Spleen (tissue), 11 donors: ENCODE measurements at regions not wholly inside any gene's neighbourhood (a gene's known extent, or its start where the extent isn't known, plus 50 kb on each side); places are given as distances from the start of the nearest gene placed in this dataset.

Source experiments
- DNase-seq: peaks from one replicate; pipeline ENCODE4 v3.0.0-alpha.2; 2020
- H3K27ac ChIP-seq, 8 donors: fragments of 200-600 bp; sonication (generic) in 7 of 8; 1 replicate in 4 of 8; 2 replicates in 4 of 8; pipeline versions ENCODE4 v1.5.0 to v1.8.0; 2016 to 2021; ENCODE audit warnings: inconsistent platforms in 4 of 8, mild to moderate bottlenecking in 4 of 8, moderate library complexity in 1 of 8
- H3K27me3 ChIP-seq, 7 donors: fragments of 200-600 bp; sonication (generic) in 6 of 7; replicated peaks in 1 of 7; 1 replicate in 4 of 7; 2 replicates in 3 of 7; pipeline versions ENCODE4 v1.5.0 to v1.8.0; 2016 to 2021; ENCODE audit warnings: inconsistent platforms in 3 of 7, mild to moderate bottlenecking in 1 of 7
- H3K36me3 ChIP-seq, 6 donors: fragments of 200-600 bp; sonication (generic) in 5 of 6; 1 replicate in 4 of 6; 2 replicates in 2 of 6; pipeline versions ENCODE4 v1.5.0 to v1.8.0; 2016 to 2021; ENCODE audit warnings: inconsistent platforms in 2 of 6
- H3K4me1 ChIP-seq, 6 donors: fragments of 200-600 bp; sonication (generic) in 5 of 6; 1 replicate in 3 of 6; 2 replicates in 3 of 6; pipeline versions ENCODE4 v1.5.0 to v1.8.0; 2016 to 2021; ENCODE audit warnings: inconsistent platforms in 3 of 6
- H3K4me3 ChIP-seq, 8 donors: fragments of 200-600 bp; sonication (generic) in 7 of 8; 1 replicate in 4 of 8; 2 replicates in 4 of 8; pipeline versions ENCODE4 v1.5.0 to v1.8.0; 2016 to 2021; ENCODE audit warnings: inconsistent platforms in 4 of 8, mild to moderate bottlenecking in 4 of 8, moderate library complexity in 2 of 8
- H3K9me3 ChIP-seq, 8 donors: fragments of 200-600 bp; sonication (generic) in 7 of 8; 1 replicate in 4 of 8; 2 replicates in 4 of 8; pipeline versions ENCODE4 v1.5.0 to v1.8.0; 2016 to 2021; ENCODE audit warnings: inconsistent platforms in 4 of 8
- POLR2A ChIP-seq, 3 donors: fragments of 450-650 bp; IDR thresholded peaks; one replicate each; pipeline ENCODE4 v1.5.1; 2017; ENCODE audit warnings: antibody characterized with exemption in 3 of 3, mild to moderate bottlenecking in 1 of 3
- POLR2AphosphoS5 ChIP-seq, 3 donors: sonication (generic); formaldehyde crosslinking; IDR thresholded peaks; one replicate each; pipeline ENCODE4 v1.5.1; 2017; ENCODE audit warnings: antibody characterized with exemption in 3 of 3
- WGBS, 5 donors: extraction: QIAGEN DNeasy Blood & Tissue Kit in 3 of 5; methylation state at CpG; one replicate each; pipeline versions ENCODE4 v1.1.5 to v1.1.7; 2013 to 2018; 5-methylcytosine and 5-hydroxymethylcytosine counted together
- intact Hi-C: fragments of 100-400 bp; cut with DNase I; formaldehyde crosslinking; loops from one replicate; pipeline ENCODE4 v1.15.0; 2023; ENCODE audit warnings: low total_unique reads
- TF ChIP-seq, protein P1 (sequence below), 11 experiments: fragments of 200-600 bp in 7 of 11; fragments of 450-650 bp in 4 of 11; sonication (generic) in 4 of 11; IDR thresholded peaks in 8 of 11; conservative IDR thresholded peaks in 3 of 11; 1 replicate in 7 of 11; 2 replicates in 4 of 11; pipeline versions ENCODE4 v1.4.0 to v1.8.0; 2016 to 2021; ENCODE audit warnings: antibody characterized with exemption in 11 of 11, inconsistent platforms in 4 of 11, mild to moderate bottlenecking in 1 of 11
- donor health status: healthy with polysubstance abuse.
- donor health status: DM: no; HTN: no; CAD: no; lungs with moderate emphysema.
- donor health status: DM: no; HTN: no; CAD: no.
- donor health status: Bipolar disorder and iron deficiency.
- donor health status: healthy.
- donor health status: DM: no; HTN: no; CAD: no.
- donor health status: DM: yes; HTN: yes; CAD: no.

DNA sequence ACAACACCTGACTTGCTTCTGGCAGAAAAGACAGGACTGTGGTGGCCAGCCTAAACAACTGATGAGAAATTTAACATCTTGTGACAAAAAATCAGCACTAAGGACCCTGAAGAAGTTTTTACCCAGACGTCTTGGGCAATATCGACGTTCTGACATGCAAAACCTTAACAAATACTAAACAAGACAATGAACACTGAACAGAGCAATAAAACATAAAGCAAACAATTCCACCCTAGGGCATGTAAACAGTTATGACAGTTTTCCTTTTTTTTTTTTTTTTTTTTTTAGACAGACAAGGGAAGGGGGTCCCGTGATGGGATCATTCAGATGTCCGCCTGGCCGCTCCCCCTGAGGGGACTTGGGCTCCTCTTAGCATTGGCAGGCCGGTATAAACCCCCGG lies 738.0 kb downstream of the SI start:
- WGBS, 5 donors = 87 to 95% (median 92%) methylated on average over 7 to 8 of the region's 8 CpGs
- H3K9me3 ChIP-seq = peaks cover 0 to 21% (median 0%) of the 10 kb centered on the region in 8 donors
- no peaks in the 10 kb centered on the region for H3K4me1 ChIP-seq
- no peaks in the 10 kb centered on the region for H3K36me3 ChIP-seq
- intact Hi-C loops = no loop called here
- H3K27me3 ChIP-seq = no peaks in the 10 kb centered on the region
- DNase-seq = no peak
- no peak overlapping the region for H3K4me3 ChIP-seq
- TF ChIP-seq POLR2A (IDR thresholded peaks at IDR 0.05) (no peak), POLR2AphosphoS5 (IDR thresholded peaks at IDR 0.05) (no peak)
- TF ChIP-seq, protein P1, sequence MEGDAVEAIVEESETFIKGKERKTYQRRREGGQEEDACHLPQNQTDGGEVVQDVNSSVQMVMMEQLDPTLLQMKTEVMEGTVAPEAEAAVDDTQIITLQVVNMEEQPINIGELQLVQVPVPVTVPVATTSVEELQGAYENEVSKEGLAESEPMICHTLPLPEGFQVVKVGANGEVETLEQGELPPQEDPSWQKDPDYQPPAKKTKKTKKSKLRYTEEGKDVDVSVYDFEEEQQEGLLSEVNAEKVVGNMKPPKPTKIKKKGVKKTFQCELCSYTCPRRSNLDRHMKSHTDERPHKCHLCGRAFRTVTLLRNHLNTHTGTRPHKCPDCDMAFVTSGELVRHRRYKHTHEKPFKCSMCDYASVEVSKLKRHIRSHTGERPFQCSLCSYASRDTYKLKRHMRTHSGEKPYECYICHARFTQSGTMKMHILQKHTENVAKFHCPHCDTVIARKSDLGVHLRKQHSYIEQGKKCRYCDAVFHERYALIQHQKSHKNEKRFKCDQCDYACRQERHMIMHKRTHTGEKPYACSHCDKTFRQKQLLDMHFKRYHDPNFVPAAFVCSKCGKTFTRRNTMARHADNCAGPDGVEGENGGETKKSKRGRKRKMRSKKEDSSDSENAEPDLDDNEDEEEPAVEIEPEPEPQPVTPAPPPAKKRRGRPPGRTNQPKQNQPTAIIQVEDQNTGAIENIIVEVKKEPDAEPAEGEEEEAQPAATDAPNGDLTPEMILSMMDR (IDR thresholded peaks at IDR 0.05 in 8 of 11, conservative IDR thresholded peaks at IDR 0.05 in 3 of 11) = no peak
- H3K27ac ChIP-seq = no peak overlapping the region

DNA sequence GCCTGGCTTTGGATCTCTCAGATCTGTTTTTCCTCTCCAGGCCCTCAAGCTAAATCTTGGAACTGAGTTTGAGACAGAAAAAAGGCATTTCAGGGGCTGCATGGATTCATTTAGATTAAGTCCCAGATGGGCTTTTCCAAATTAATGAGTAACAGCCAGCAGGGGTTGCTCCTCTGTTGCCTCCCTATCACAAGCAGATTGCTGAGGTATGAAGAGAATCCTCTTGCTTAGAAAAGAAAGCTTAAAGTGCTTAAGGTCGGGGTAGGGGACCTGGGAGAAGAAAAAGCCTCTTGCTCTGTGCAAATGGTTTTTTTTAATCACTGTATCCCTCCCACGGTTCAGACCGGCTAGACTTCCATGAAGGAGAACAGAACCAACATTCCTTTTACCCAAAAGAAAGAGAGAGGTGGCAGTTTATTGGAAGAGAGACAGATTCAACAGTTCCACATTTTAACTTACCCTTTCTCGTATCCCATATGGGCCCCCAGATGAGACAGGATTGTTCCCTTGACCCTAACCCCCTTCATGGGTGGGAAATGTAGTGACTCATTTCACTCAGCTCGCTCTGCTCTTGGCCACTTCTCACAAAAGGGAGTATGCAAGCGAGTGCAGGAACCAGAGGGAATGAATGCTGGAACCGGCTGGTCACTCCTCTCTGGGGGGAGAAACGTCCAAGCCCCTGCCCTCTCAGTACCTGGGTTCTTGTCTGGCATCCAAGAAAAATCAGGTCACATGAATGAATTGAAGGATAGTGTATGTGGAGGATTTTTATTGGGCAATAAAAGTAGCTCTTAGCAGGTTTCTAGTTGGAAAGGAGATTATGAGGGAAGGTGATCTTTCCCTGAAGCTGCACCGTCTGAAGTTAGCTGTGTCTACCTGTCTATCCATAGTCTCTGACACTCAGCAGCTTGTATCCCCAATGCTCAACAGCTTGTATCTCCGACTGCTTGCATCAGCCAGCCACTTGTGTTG lies 745.2 kb downstream of the SI start:
- no peak for DNase-seq
- WGBS, 5 donors = 36 to 59% (median 46%) methylated on average over 10 of the region's 10 CpGs
- Histone ChIP-seq H3K4me1 (no peaks in the 10 kb centered on the region), H3K27me3 (no peaks in the 10 kb centered on the region), H3K27ac (no peak overlapping the region), H3K36me3 (no peaks in the 10 kb centered on the region), H3K9me3 (peaks cover 0 to 12% (median 2%) of the 10 kb centered on the region in 8 donors), H3K4me3 (no peak overlapping the region)
- TF ChIP-seq, protein P1 (IDR thresholded peaks at IDR 0.05 in 8 of 11, conservative IDR thresholded peaks at IDR 0.05 in 3 of 11) = no peak
- TF ChIP-seq POLR2AphosphoS5 (IDR thresholded peaks at IDR 0.05) (no peak), POLR2A (IDR thresholded peaks at IDR 0.05) (no peak)
- intact Hi-C loops = no loop called here

DNA sequence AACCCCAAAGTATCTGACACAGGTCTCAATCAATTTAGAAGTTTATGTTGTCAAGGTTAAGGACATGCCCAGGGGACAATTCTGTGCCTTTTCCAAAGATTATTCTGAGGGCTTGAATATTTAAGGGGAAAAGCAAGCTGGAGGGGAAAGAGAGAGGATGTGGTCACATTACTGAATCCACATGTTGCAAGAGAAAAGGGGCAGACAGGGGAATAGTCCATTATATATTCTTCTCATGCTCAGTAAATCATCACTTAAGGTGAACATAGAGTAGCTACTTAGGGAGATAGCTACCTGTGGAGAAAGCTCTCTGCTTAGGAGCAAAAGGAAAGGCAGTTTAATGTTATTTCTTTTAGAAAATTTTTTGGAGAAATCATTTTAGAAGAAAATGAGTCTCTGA lies 751.6 kb downstream of the SI start:
- intact Hi-C loops = no loop called here
- no peak overlapping the region for H3K27ac ChIP-seq
- no peaks in the 10 kb centered on the region for H3K27me3 ChIP-seq
- no peak overlapping the region for H3K4me3 ChIP-seq
- TF ChIP-seq POLR2AphosphoS5 (IDR thresholded peaks at IDR 0.05) = no peak
- TF ChIP-seq POLR2A (IDR thresholded peaks at IDR 0.05) = no peak
- TF ChIP-seq, protein P1 (IDR thresholded peaks at IDR 0.05 in 8 of 11, conservative IDR thresholded peaks at IDR 0.05 in 3 of 11) = no peak
- H3K9me3 ChIP-seq = peaks cover 0 to 10% (median 4%) of the 10 kb centered on the region in 8 donors
- H3K36me3 ChIP-seq = no peaks in the 10 kb centered on the region
- DNase-seq = no peak
- H3K4me1 ChIP-seq = no peaks in the 10 kb centered on the region

DNA sequence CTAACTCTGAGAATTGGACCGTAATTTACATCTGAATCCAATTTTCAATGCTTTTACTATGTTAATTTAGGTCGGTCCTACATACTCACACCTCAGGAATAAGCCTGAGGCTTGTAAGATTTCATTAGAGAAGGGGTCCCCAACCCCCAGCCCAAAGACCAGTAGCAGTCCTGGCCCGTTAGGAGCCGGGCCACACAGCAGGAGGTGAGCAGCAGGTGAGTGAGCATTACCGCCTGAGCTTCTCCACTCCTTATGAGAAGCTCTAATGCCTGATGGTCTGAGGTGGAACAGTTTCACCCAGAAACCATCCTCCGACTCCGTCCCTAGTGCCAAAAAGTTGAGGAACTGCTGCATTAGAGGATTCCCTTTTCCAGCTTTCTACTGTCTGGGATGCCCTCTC lies 757.3 kb downstream of the SI start:
- no peak for DNase-seq
- Histone ChIP-seq H3K36me3 (no peaks in the 10 kb centered on the region), H3K27me3 (no peaks in the 10 kb centered on the region), H3K9me3 (peaks cover 0 to 5% (median 0%) of the 10 kb centered on the region in 8 donors), H3K4me3 (no peak overlapping the region), H3K4me1 (no peaks in the 10 kb centered on the region), H3K27ac (no peak overlapping the region)
- intact Hi-C loops = no loop called here
- WGBS, 5 donors = 62 to 72% (median 67%) methylated on average over 7 of the region's 7 CpGs
- TF ChIP-seq, protein P1 (IDR thresholded peaks at IDR 0.05 in 8 of 11, conservative IDR thresholded peaks at IDR 0.05 in 3 of 11) = no peak
- TF ChIP-seq POLR2A (IDR thresholded peaks at IDR 0.05) (no peak), POLR2AphosphoS5 (IDR thresholded peaks at IDR 0.05) (no peak)
